K562 (cell line): ENCODE measurements at regions not wholly inside any gene's neighbourhood (a gene's known extent, or its start where the extent isn't known, plus 50 kb on each side); places are given as distances from the start of the nearest gene placed in this dataset.
A peak's percentile ranks its signal among the peaks of the same experiment; 100 is the strongest.

Source experiments
- ATAC-seq: fragments of 200-7000 bp; cut with Tn5 transposase; 3 replicates; pipeline ENCODE4 v1.9.1; 2020; ENCODE audit warnings: moderate library complexity
- BruUV-seq: library from RNA; stranded (reverse); fragments of 400-500 nt; replicated peaks from 2 replicates; lab custom pipeline; 2021; lab: Mats Ljungman, UMichigan
- CTCF ChIA-PET: fragments of 300-600 bp; formaldehyde crosslinking; extraction: SDS; loops from one replicate; lab custom pipeline; 2021; ENCODE audit warnings: low intra/inter-chr PET ratio; lab: Yijun Ruan, JAX
- POLR2A ChIA-PET: fragments of 300-600, 350-650 bp; sonication (Branson Sonifier 250); formaldehyde crosslinking; extraction: SDS; loops from one replicate; lab custom pipeline; 2021; ENCODE audit warnings: antibody characterized with exemption, inconsistent platforms; lab: Yijun Ruan, JAX
- DNase-seq, 4 experiments: peaks; one replicate each; pipeline versions ENCODE4 v3.0.0 to v3.0.0-alpha.2; 2011 to 2018; ENCODE audit warnings: low spot score in 3 of 4, mixed read lengths in 3 of 4; ENCODE audit errors: extremely low read depth in 1 of 4
- FAIRE-seq: peaks from 2 replicates; lab custom pipeline; 2011; peaks lifted over from hg19 to GRCh38; lab: Jason Lieb, UNC
- H2AFZ ChIP-seq: 2 replicates; pipeline ENCODE4 v1.6.0; 2011; ENCODE audit warnings: low read depth, low read length, control low read depth, inconsistent platforms
- H3K27ac ChIP-seq: fragments of 200-600 bp; 3 replicates; pipeline ENCODE4 v1.8.0; 2011; ENCODE audit warnings: low read depth, mild to moderate bottlenecking, control low read depth, inconsistent platforms, low read length, moderate library complexity, mixed read lengths; ENCODE audit errors: extremely low read depth
- H3K27me3 ChIP-seq, 2 experiments: fragments of 300-600 bp in 1 of 2; 2 replicates in 1 of 2; 3 replicates in 1 of 2; pipeline versions ENCODE4 v1.6.0 to v1.8.0; 2011; ENCODE audit warnings: inconsistent platforms in 2 of 2, low read length in 2 of 2, mild to moderate bottlenecking in 1 of 2, mixed read lengths in 1 of 2, moderate library complexity in 1 of 2; ENCODE audit not compliant: control insufficient read depth in 2 of 2, insufficient read depth in 2 of 2
- H3K36me3 ChIP-seq: fragments of 300-600 bp; 3 replicates; pipeline ENCODE4 v1.8.0; 2011; ENCODE audit warnings: mild to moderate bottlenecking, low read length, inconsistent platforms; ENCODE audit not compliant: control insufficient read depth, insufficient read depth
- H3K4me1 ChIP-seq, 2 experiments: fragments of 200-600 bp in 1 of 2; replicated peaks in 1 of 2; 2 replicates in 1 of 2; 3 replicates in 1 of 2; pipeline versions ENCODE4 v1.5.1 to v1.8.0; 2011; ENCODE audit warnings: inconsistent platforms in 2 of 2, low read length in 2 of 2, mild to moderate bottlenecking in 1 of 2, mixed read lengths in 1 of 2, moderate library complexity in 1 of 2; ENCODE audit not compliant: control insufficient read depth in 2 of 2, insufficient read depth in 2 of 2
- H3K4me2 ChIP-seq: 2 replicates; pipeline ENCODE4 v1.6.1; 2011; ENCODE audit warnings: low read length, control low read depth, inconsistent platforms, mixed read lengths; ENCODE audit not compliant: insufficient read depth
- H3K4me3 ChIP-seq: fragments of 200-600 bp; sonication (generic), shearing (Covaris generic); 2 replicates; pipeline ENCODE4 v1.5.1; 2016; ENCODE audit warnings: control low read depth, inconsistent platforms
- H3K79me2 ChIP-seq: fragments of 200-600 bp; 3 replicates; pipeline ENCODE4 v1.8.0; 2011; ENCODE audit warnings: low read length, inconsistent platforms; ENCODE audit not compliant: control insufficient read depth, insufficient read depth
- H3K9ac ChIP-seq, 2 experiments: 2 replicates each; pipeline versions ENCODE4 v1.6.0 to v1.6.1; 2011; ENCODE audit warnings: low read depth in 2 of 2, low read length in 2 of 2, control low read depth in 1 of 2, inconsistent platforms in 1 of 2, mild to moderate bottlenecking in 1 of 2, mixed read lengths in 1 of 2; ENCODE audit not compliant: insufficient read depth in 1 of 2
- H3K9me1 ChIP-seq: one replicate; pipeline ENCODE4 v1.6.0; 2011; ENCODE audit warnings: inconsistent platforms, mild to moderate bottlenecking, low read length, moderate library complexity; ENCODE audit not compliant: control insufficient read depth, insufficient read depth
- H3K9me3 ChIP-seq: replicated peaks from 2 replicates; pipeline ENCODE4 v1.5.1; 2011; ENCODE audit warnings: low read depth, low read length, inconsistent platforms; ENCODE audit not compliant: control insufficient read depth, insufficient read depth
- H4K20me1 ChIP-seq: replicated peaks from 2 replicates; pipeline ENCODE4 v1.6.1; 2011; ENCODE audit warnings: low read length, inconsistent platforms, mixed read lengths; ENCODE audit not compliant: control insufficient read depth, insufficient read depth
- ATF3 ChIP-seq, 2 experiments: fragments of 450-650 bp in 1 of 2; sonication (generic) in 1 of 2; formaldehyde crosslinking in 1 of 2; IDR thresholded peaks in 1 of 2; conservative IDR thresholded peaks in 1 of 2; 2 replicates each; pipeline versions ENCODE4 v1.6.1 to v1.8.1; 2016 to 2023; ENCODE audit warnings: mild to moderate bottlenecking in 2 of 2, moderate library complexity in 2 of 2, inconsistent platforms in 1 of 2, missing genetic modification reagents in 1 of 2
- BRD4 ChIP-seq: fragments of 200-600 bp; sonication (generic); IDR thresholded peaks from 2 replicates; pipeline ENCODE4 v1.6.1; 2017; ENCODE audit warnings: inconsistent platforms
- CREB3L1 ChIP-seq: fragments of 450-650 bp; IDR thresholded peaks from 2 replicates; pipeline ENCODE4 v1.6.1; 2014; ENCODE audit warnings: low read depth, mild to moderate bottlenecking, moderate library complexity, borderline replicate concordance
- E2F8 ChIP-seq: fragments of 450-650 bp; IDR thresholded peaks from 2 replicates; pipeline ENCODE4 v1.7.1; 2018; ENCODE audit warnings: mild to moderate bottlenecking, low read depth; ENCODE audit not compliant: partially characterized antibody
- HNRNPK ChIP-seq: fragments of 200-400 bp; formaldehyde crosslinking; IDR thresholded peaks from one replicate; pipeline ENCODE4 v1.6.1; 2018; ENCODE audit warnings: mild to moderate bottlenecking, low read depth, low read length; ENCODE audit not compliant: poor library complexity, severe bottlenecking
- NBN ChIP-seq: fragments of 450-650 bp; IDR thresholded peaks from 2 replicates; pipeline ENCODE4 v1.6.1; 2016; ENCODE audit warnings: low read depth, mild to moderate bottlenecking
- NFE2 ChIP-seq: IDR thresholded peaks from 2 replicates; pipeline ENCODE4 v1.6.1; 2014; ENCODE audit warnings: antibody characterized with exemption, low read depth
- RBM25 ChIP-seq: fragments of 200-400 bp; formaldehyde crosslinking; IDR thresholded peaks from 2 replicates; pipeline ENCODE4 v1.6.1; 2018; ENCODE audit warnings: low read length, low read depth, moderate library complexity; ENCODE audit not compliant: severe bottlenecking
- RFX1 ChIP-seq: fragments of 450-650 bp; IDR thresholded peaks from 2 replicates; pipeline ENCODE4 v1.6.1; 2016; ENCODE audit warnings: mild to moderate bottlenecking, moderate library complexity
- RNF219 ChIP-seq: fragments of 250-450 bp; sonication (Bioruptor Pico); IDR thresholded peaks from 2 replicates; pipeline ENCODE4 v1.5.0; 2022; ENCODE audit warnings: mild to moderate bottlenecking
- SAFB ChIP-seq: fragments of 200-400 bp; formaldehyde crosslinking; IDR thresholded peaks from 2 replicates; pipeline ENCODE4 v1.6.1; 2017; ENCODE audit warnings: low read depth, low read length, borderline replicate concordance
- TFAM ChIP-seq: fragments of 250-450 bp; sonication (Bioruptor Pico); conservative IDR thresholded peaks from 2 replicates; pipeline ENCODE4 v1.5.0; 2021; ENCODE audit warnings: mild to moderate bottlenecking, moderate library complexity
- TRIM28 ChIP-seq: fragments of 450-650 bp; IDR thresholded peaks from 2 replicates; pipeline ENCODE4 v1.6.1; 2017
- XRCC5 ChIP-seq: fragments of 200-400 bp; formaldehyde crosslinking; IDR thresholded peaks from 2 replicates; pipeline ENCODE4 v1.6.1; 2017; ENCODE audit warnings: low read depth, mild to moderate bottlenecking, low read length
- WGBS: fragments of 100-300 bp; shearing (Covaris generic); methylation state at CpG from one replicate; pipeline ENCODE4 v1.1.6; 2016; ENCODE audit warnings: low coverage, mixed read lengths; ENCODE audit not compliant: insufficient coverage; ENCODE audit errors: missing lambda C conversion rate; 5-methylcytosine and 5-hydroxymethylcytosine counted together
- in situ Hi-C: fragments of 300-500 bp; cut with MboI; formaldehyde crosslinking; loops from 4 replicates; pipeline ENCODE4 v1.15.0; 2018; ENCODE audit warnings: inconsistent platforms, mixed read lengths
- intact Hi-C: fragments of 100-400 bp; cut with micrococcal nuclease; formaldehyde crosslinking; loops from 2 replicates; pipeline ENCODE4 v1.14.2; 2022

GRCh38 chr6:21977346-21977745 is 319.5 kb downstream of the PRL start (continued):
- TF ChIP-seq SAFB (no peak), HNRNPK (no peak), NBN (no peak), NFE2 (no peak), RNF219 (CRISPR knock-in tag) (no peak)

GRCh38 chr6:21981235-21981833 is 315.5 kb downstream of the PRL start:
- DNase-seq (no peak), FAIRE-seq (no peak), ATAC-seq (no peak)
- intact Hi-C loops: no loop called here
- no peak overlapping the region for H3K9ac ChIP-seq
- no peaks in the 10 kb centered on the region for H3K9me1 ChIP-seq
- no peaks in the 10 kb centered on the region for H4K20me1 ChIP-seq
- in situ Hi-C loops: no loop called here
- no peaks in the 10 kb centered on the region for H3K79me2 ChIP-seq
- no peaks in the 10 kb centered on the region; a peak in 1 of 5 replicates for H3K4me1 ChIP-seq
- WGBS: 86% methylated on average over 1 of the region's 1 CpG
- no peak overlapping the region for H3K27ac ChIP-seq
- BruUV-seq: no TSS peak
- H3K9me3 ChIP-seq: peaks cover under 1% of the 10 kb centered on the region; the same call in 1 of the 2 replicates
- H3K4me3 ChIP-seq: no peak overlapping the region
- no peaks in the 10 kb centered on the region for H3K27me3 ChIP-seq
- no peak overlapping the region for H3K4me2 ChIP-seq
- no peak overlapping the region for H2AFZ ChIP-seq
- ChIA-PET CTCF (no interaction called here), POLR2A (no interaction called here)
- no peaks in the 10 kb centered on the region for H3K36me3 ChIP-seq
- TF ChIP-seq TFAM (CRISPR knock-in tag) (no peak), BRD4 (no peak), CREB3L1 (peak; percentile 97; the same call in 1 of the 2 replicates), XRCC5 (no peak), ATF3 (IDR thresholded peaks at IDR 0.05) (no peak), ATF3 (CRISPR knock-in tag; conservative IDR thresholded peaks at IDR 0.05) (no peak), RBM25 (no peak), E2F8 (peak; percentile 36), TRIM28 (no peak), RFX1 (no peak)
